Limb (tissue), 2 donors: ENCODE measurements at regions not wholly inside any gene's neighbourhood (a gene's known extent, or its start where the extent isn't known, plus 50 kb on each side); places are given as distances from the start of the nearest gene placed in this dataset.
"Not testable (repeated sequence)": the region's sequence is repeated elsewhere in the genome, so short reads cannot be mapped to it uniquely, and the experiment has no call there.

Experiments used
- DNase-seq, 2 donors: peaks; one replicate each; pipeline ENCODE4 v3.0.0-alpha.2; 2016; ENCODE audit errors: extremely low spot score in 2 of 2

DNA sequence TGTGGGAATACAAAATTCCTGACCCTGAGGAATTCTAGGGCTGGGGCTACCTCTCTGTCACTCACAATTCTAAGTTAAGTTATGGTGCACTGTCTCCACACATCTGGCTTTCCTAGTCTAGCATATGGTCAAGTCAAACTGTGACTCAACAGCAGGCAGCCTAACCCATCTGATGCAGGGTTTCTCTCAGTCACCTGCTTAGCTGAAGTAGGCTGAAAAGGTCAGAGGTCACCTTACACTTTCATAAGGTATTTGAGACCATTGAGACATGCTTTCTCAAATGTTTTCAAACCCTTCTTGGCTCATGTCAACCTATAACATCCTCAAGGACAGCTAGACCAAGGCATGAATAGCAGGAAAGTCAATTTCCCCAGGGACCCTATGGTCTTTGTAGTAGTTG, 196.5 kb upstream of the STK26 start:
- no peak for DNase-seq

DNA sequence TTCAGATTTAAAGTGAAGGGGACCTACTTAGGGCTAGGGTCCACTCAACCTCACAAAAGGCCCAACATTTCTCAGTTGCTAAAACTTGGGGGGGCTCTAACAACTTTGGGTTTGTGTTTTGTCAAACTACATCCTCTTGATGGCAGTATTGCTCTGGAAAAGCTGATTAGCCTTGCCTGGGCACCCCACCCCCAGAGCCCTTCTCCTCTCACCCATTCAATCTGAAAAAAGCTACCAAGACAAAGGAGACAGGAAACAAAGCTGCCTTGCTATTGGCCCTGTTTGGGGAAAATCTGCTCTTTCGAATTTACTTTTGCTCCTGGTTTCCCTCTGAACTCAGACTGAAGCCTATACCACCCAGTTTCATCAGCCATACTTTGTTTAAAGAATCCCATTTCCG, 195.2 kb upstream of the STK26 start:
- no peak for DNase-seq

DNA sequence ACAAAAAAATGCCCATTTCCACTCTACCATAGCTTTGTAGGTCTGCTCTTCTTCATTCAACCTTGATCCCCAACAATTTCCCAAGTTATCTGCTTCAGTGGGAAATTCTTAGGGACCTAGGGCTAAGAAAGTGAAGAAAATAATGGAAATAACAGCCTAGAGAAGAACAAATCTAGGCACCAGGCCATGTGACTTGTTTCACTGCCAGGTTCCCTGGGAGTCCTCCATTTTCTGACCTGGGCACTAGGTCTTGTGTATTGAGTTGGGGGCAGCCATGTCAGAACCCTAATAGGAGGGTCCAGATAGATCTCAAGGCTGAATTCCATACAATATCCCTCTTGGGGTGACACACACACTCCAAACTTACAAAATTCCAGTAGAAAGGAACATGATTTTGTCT, 194.6 kb upstream of the STK26 start:
- DNase-seq: no peak

DNA sequence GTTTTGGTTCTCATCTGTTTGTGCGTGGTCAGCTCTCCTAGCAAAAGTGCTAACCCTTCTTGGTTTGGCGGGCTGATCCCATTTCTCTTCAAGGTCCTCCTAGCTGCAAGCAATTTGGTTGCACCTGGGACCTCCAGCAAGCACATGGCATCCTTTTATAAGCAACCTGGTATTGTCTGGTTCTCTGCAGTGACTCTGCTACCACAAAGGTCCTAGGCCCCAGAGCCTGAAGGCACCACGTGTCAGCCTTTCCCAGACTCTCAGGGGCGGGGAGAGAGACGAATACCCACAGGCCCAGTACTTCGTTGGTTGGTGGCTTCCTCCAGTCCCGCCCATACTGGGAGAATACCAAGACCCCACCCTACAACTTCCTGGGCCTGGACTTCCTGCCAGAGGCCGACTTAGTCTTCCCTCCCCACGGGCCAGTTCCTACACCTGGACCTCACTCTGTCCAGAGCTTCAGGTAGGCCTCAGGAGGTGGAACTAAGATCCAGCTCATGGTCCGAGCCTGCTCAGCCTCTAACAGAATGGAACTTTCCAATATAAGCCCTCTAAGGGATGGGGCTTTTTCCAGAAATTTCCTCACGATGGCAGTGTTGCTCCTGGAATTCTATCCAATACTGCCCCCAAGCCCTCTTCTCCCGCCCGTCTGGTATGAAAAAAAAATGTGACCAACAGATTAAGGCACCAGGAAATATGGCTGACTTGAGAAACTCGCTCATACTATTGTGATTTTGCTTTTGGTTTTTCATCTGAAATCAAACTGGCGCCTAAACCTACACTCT, 192.5 kb upstream of the STK26 start:
- DNase-seq: peak; percentile 40 to 53

DNA sequence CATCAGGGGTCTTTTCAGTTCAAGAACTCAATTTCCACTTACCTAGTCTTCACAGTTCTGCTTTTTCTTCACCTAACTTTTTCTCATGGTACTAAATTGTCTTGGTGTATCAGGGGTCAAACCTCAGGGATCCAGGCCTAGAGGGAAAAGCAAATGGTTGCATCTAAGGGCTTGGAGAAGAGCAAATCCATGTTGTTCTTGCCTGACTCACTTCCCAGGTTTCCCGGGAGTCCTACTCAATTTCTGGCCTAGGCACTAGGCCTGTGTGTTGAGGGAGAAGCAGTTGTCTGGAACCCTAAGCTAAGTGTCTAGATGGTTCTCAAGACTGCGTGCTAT, 191.9 kb upstream of the STK26 start:
- DNase-seq: no peak

DNA sequence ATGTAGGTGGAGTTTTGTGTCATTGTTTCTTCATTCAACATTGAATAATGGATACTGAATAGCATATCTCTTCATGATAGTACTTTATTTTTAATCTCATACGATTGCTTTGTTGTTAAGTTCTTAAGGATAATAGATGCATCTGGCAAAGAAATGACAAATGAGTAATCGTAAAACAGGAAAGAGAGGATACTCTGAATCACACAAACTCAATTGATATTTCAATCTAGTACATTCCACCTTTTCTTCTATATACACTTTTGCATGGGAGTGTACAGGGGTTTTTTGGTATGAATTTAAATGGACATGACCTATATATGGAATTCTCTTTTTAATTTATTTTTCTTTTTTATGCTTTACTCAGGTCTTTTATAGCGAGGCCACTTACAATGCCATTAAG, 186.9 kb upstream of the STK26 start:
- no peak for DNase-seq

- DNase-seq: no peak
Measured at GRCh38 chrX:131837325-131837724, 185.8 kb upstream of the STK26 start.

DNA sequence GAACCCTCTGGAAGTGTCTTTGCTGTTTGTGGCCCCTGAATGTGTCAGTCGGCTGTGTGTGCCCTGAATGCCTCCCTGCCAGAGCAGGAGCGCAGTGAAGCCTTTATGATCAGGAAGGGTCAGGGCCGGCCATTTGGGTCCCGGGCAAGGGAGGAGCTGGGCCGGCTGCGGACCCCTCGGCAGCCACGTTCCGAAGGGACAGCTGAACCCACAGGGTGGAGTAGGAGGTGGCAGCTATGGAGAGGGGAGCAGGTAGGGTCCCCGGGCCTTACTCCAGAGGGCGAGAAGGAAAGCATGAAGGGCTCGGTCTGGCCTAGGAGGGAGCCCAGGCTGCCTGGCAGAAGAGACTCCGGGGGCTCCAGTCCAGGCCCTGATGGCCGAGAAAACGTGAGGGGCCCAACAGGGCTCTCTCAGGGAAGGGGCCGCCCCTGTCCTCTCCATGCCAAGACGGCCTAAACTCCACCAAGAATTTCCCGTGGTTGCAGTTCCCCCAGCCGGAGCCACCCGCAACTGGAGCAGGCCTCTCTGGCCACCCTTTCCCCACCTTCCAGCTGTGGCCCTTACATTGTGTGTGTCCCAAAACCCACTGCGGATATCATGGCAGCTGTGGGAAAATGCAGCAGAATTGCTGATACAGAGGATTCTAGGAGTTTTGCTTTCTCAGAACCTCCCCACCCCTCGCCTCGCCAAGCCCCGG, 182.2 kb upstream of the STK26 start:
- no peak for DNase-seq

DNA sequence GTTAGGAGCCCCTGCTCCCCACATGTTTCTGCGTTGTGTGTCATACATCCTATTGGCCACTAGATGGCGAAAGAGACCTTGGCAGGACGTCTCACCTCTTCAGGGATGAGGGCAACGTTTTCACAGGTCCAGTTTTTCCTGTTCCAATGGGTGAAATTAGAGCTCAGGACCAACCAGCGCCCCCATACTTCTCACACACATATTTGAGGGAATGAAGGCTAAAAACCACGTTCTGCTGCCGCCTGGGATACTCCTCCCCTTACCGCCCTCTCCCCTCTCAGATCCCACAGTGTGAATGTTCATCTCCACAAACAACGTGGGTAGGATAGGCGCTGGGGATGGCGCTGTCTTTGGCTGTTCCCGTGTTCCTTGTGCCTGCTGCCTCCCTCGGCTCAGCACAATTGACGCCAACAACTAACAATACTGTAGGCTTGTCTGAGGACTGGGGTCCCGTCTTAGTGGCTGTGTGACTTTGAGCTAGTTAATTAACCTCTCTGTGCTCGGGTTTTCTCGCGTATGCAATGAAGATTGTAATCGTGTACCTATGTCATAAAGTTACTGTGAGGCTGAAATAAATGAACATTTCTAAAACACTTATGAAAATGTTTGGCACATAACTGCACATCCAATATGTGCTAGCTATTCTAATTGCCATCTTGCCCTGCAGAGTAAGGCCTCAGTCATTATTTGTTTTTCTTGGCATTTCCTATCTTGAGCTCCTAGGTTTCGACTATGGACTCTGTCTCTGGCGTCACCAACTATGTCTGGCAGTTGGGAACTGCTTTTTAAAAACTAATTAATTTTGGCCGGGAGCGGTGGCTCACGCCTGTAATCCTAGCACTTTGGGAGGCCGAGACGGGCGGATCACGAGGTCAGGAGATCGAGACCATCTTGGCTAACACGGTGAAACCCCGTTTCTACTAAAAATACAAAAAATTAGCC, 181.3 kb upstream of the STK26 start:
- DNase-seq: peak; percentile 20 to 38

DNA sequence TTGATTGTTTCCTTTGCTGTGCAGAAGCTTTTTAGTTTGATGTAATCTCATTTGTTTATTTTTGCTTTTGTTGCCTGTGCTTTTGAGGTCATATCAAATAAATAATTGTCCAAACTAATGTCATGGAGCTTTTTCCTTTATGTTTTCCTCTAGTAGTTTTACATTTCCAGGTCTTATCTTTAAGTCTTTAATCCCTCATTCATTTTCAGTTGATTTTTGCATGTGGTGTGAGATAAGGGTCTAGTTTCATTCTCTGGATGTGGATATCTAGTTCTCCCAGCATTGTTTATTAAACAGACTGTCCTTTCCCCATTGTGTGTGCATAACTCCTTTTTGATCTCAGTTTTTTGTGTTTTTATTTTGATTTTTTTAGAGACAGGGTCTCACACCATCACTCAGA, 179.1 kb upstream of the STK26 start:
- no peak for DNase-seq

- DNase-seq: no peak
Measured at GRCh38 chrX:131845201-131845600, 177.9 kb upstream of the STK26 start.

DNA sequence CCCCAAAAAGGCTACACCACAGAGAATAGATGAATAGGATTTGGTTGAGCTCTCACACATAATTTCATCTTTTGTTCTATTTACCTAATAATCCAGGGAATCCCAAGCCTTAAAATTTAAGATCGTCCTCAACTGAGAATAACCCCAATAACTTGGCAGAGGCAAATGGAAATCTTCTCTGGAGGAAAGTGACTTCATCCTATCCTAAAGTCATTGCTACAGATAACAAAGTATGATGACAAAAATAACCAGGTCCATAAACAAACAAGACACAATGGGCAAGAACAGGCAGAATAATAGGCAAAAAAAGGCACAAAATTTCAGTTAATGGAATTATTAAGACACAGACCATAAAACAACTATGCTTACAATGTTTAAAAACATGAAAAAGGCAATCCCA, 177.3 kb upstream of the STK26 start:
- DNase-seq: no peak

- DNase-seq: not testable (repeated sequence)
Measured at GRCh38 chrX:131850964-131851363, 172.1 kb upstream of the STK26 start.

DNA sequence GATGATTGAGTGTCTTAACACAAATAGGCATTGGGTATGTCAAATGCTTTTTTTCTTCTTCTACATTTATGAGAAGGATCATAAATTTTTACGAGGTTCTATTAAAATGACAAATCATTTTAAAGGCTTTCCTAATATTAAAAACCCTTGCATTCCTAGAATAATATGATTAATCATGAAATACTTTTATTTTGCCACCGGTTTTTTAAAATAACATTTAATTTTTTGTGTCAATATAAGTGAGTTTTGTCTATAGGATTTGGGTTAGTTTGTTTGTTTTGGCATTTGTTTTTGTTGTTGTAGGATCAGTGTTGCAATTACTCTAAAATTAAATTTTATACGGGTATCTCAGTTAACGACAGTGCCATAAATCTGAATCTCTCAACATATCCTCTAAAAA, 169.7 kb upstream of the STK26 start:
- DNase-seq: no peak

- no peak for DNase-seq
Measured at GRCh38 chrX:131854581-131854980, 168.5 kb upstream of the STK26 start.

- DNase-seq: no peak
Measured at GRCh38 chrX:131861088-131861787, 161.9 kb upstream of the STK26 start.

DNA sequence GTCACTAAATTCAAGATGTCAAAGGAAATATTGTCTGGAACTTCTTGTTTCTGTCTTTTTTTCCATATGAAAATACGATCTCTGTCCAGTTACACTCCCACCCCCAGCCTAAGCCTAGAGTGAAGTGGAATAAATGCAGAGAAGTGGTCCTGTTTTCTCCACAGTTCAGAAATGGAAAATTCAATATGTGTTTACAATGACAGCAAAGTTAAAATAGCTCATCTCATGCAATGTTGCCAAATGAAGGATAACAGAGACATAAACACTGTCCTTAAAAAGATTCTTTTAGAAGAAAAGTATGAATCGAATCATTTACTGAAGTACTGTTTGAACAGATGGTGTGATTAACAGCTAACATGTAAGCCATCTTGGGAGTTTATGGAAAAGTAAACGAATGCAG, 160.8 kb upstream of the STK26 start:
- no peak for DNase-seq

DNA sequence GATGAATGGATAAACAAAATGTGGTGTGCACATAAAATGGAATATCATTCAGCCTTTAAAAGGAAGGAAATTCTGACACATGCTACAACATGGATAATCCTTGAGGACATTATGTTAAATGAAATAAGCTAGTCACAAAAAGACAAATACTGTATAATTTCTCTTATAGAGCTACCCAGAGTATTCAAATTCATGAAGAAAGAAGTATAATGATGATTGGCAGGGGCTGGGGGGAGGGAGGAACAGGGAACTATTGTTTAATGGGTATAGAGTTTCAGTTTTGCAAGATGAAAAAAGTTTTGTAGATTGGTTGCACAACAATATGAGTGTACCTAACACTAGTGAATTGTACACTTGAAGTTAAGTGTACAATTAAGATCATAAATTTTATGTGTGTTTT, 153.9 kb upstream of the STK26 start:
- DNase-seq: no peak

- DNase-seq: no peak
Measured at GRCh38 chrX:131874300-131874699, 148.8 kb upstream of the STK26 start.

- DNase-seq: not testable (repeated sequence)
Measured at GRCh38 chrX:131875827-131876226, 147.3 kb upstream of the STK26 start.

GRCh38 chrX:131881194-131881593, 141.9 kb upstream of the STK26 start:
- DNase-seq: no peak

DNA sequence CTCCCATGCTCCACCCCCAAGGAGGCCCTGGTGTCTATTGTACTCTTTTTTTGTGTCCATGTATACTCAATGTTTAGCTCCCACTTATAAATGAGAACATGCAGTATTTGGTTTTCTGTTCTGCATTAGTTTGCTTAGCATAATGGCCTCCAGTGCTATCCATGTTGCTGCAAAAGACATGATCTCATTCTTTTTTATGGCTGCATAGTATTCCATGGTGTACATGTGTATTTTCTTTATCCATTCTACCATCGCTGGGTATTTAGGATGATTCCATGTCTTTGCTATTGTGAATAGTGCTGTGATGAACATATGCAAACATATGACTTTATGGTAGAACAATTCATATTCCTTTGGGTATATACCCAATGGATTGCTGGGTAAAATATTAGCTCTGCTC, 138.1 kb upstream of the STK26 start:
- not testable (repeated sequence) for DNase-seq
